AG09309 (cell line): ENCODE measurements at regions not wholly inside any gene's neighbourhood (a gene's known extent, or its start where the extent isn't known, plus 50 kb on each side); places are given as distances from the start of the nearest gene placed in this dataset.

Source experiments
- DNase-seq: peaks from one replicate; pipeline ENCODE4 v3.0.0-alpha.2; 2010; ENCODE audit warnings: low read depth
- H3K4me3 ChIP-seq: 2 replicates; pipeline ENCODE4 v1.5.1; 2011; ENCODE audit warnings: mild to moderate bottlenecking, low read depth, low read length, moderate library complexity; ENCODE audit not compliant: control insufficient read depth
- CTCF ChIP-seq: IDR thresholded peaks from 2 replicates; pipeline ENCODE4 v1.5.1; 2011; ENCODE audit warnings: mild to moderate bottlenecking, low read depth, low read length, inconsistent platforms; ENCODE audit not compliant: insufficient read depth, control insufficient read depth; ENCODE audit errors: missing control alignments

GRCh38 chr4:53784112-53784511 lies 192.8 kb upstream of the LNX1 start:
- no peak for DNase-seq
- TF ChIP-seq CTCF: no peak
- H3K4me3 ChIP-seq: no peak overlapping the region

- DNase-seq: no peak
- H3K4me3 ChIP-seq: no peak overlapping the region
- no peak for TF ChIP-seq CTCF
Observed at GRCh38 chr4:53783208-53783859, 192.0 kb upstream of the LNX1 start.

- no peak for TF ChIP-seq CTCF
- DNase-seq: no peak
- H3K4me3 ChIP-seq: no peak overlapping the region
Observed at GRCh38 chr4:53782458-53782845, 191.2 kb upstream of the LNX1 start.

GRCh38 chr4:53781629-53782457 lies 190.6 kb upstream of the LNX1 start:
- no peak for DNase-seq

GRCh38 chr4:53780736-53781400 lies 189.6 kb upstream of the LNX1 start:
- no peak overlapping the region for H3K4me3 ChIP-seq
- no peak for TF ChIP-seq CTCF
- DNase-seq: no peak

More at GRCh38 chr4:53781629-53782457, 190.6 kb upstream of the LNX1 start:
- no peak for TF ChIP-seq CTCF
- H3K4me3 ChIP-seq: no peak overlapping the region

- DNase-seq: no peak
- no peak for TF ChIP-seq CTCF
- no peak overlapping the region for H3K4me3 ChIP-seq
Observed at GRCh38 chr4:53779025-53779424, 187.7 kb upstream of the LNX1 start.
